MM.1S (cell line): ENCODE measurements at regions not wholly inside any gene's neighbourhood (a gene's known extent, or its start where the extent isn't known, plus 50 kb on each side); places are given as distances from the start of the nearest gene placed in this dataset.

ENCODE experiments used
- EZH2 ChIP-seq: fragments of 300-600 bp; sonication (generic); optimal IDR thresholded peaks from 2 replicates; pipeline ENCODE3; 2017; ENCODE audit warnings: low read depth, mild to moderate bottlenecking, antibody characterized with exemption, low read length, mixed read lengths
- TF ChIP-seq, protein P1 (sequence below): fragments of 300-600 bp; sonication (generic); IDR thresholded peaks from 2 replicates; pipeline ENCODE4 v1.5.1; 2016; ENCODE audit warnings: antibody characterized with exemption, low read length, mixed read lengths

DNA sequence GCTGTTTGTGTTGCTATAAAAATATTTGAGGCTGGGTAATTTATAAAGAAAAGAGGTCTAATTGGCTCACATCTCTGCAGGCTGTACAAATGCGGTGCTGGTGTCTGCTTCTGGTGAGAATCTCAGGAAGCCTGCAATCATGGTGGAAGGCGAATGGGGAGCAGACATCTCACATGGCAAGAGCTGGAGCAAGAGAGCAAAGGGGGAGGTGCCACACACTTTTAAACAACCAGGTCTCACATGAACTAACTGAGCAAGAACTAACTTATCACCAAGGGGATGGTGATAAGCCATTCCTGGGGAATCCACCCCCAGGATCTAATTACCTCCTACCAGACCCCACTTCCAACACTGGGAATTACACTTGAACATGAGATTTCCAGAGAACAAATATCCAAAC is 300.7 kb upstream of the MDGA2 start:
- TF ChIP-seq, protein P1, sequence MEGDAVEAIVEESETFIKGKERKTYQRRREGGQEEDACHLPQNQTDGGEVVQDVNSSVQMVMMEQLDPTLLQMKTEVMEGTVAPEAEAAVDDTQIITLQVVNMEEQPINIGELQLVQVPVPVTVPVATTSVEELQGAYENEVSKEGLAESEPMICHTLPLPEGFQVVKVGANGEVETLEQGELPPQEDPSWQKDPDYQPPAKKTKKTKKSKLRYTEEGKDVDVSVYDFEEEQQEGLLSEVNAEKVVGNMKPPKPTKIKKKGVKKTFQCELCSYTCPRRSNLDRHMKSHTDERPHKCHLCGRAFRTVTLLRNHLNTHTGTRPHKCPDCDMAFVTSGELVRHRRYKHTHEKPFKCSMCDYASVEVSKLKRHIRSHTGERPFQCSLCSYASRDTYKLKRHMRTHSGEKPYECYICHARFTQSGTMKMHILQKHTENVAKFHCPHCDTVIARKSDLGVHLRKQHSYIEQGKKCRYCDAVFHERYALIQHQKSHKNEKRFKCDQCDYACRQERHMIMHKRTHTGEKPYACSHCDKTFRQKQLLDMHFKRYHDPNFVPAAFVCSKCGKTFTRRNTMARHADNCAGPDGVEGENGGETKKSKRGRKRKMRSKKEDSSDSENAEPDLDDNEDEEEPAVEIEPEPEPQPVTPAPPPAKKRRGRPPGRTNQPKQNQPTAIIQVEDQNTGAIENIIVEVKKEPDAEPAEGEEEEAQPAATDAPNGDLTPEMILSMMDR, result no peak
- TF ChIP-seq EZH2, result no peak
